GM18526 (cell line): ENCODE measurements at regions not wholly inside any gene's neighbourhood (a gene's known extent, or its start where the extent isn't known, plus 50 kb on each side); places are given as distances from the start of the nearest gene placed in this dataset.

ENCODE experiments used
- POLR2A ChIP-seq: IDR thresholded peaks from 3 replicates; pipeline ENCODE4 v1.6.1; 2011; ENCODE audit not compliant: insufficient read length; ENCODE audit errors: extremely low read depth

- no peak for TF ChIP-seq POLR2A
Measured at GRCh38 chr2:181140414-181140813, 160.0 kb downstream of the UBE2E3 start.

- TF ChIP-seq POLR2A: no peak
Measured at GRCh38 chr2:181140928-181141327, 160.5 kb downstream of the UBE2E3 start.

DNA sequence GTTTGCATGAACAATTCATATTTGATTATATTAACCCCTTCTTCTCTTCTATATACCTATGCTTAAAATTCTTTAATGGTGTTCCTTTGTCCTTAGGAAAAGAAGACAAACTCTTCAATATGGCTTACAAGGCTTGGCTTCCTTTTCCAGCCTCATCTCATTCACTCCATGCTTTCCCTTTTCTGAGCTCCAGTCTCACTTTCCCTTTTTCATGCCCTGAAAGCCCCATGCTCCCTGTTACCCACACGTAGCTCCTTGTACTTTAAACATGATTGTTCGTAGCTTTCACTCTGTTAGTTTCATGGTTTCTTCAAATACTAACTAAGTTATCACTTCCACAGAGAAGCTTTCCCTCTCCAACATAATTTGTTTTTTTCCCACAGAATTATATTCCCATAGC, 161.3 kb downstream of the UBE2E3 start:
- no peak for TF ChIP-seq POLR2A

DNA sequence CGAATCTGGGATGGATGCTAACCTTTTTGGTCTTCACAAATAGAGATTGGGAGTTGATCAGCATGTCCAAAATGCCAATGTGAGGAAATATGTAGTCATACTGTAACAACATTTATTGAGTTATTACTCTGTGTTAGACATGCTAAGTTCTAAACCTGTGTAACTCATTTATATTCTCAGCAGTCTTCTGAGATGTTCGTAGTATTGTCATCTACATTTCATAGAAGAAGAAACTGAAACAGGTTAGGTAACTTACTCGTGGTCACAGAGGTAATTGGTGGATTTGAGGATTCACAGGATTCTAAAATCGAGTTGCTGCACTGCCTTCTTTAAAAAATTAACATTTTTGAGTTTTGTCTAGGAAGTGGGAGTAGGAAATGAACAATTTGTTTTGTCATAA, 162.1 kb downstream of the UBE2E3 start:
- TF ChIP-seq POLR2A: no peak

DNA sequence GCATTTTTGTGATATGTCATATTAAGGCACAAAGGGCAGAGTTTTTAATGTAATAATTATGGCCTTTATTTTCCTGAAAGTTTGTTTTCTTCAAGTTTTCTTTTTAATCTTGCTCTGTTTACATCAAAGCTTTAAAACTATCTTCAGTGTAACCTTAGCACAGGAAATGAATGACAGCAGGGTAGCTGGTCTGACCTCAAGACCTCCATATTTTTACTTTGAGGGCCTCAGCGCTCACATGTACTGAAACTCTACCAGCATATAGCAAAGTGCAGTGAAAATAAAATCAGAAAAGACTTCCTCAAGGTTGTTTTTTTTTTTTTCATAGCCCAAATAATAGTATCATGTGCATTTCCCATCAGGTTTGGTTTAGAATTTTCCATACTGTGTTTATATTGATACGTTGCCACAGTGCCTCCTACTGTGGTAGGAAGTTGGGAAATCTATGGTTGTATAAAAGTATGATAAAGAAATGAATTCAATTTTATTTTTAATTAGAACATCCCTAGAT, 163.4 kb downstream of the UBE2E3 start:
- no peak for TF ChIP-seq POLR2A

DNA sequence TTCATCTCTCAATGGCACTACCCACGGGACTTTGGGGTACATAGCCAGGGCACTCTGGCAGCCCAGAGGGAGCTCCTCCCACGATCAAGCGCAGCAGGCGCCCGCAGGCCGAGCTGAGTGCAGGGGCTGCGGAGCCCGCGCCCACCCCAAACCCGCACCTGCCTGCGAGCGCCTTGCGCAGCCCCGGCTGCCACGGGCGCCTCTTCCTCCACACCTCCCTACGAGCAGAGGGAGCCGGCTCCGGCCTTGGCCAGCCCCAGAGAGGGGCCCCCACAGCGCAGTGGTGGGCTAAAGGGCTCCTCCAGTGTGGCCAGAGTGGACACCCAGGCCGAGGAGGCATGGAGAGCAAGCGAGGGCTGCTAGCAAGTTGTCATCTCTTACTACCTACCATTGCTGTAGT, 165.2 kb downstream of the UBE2E3 start:
- no peak for TF ChIP-seq POLR2A

DNA sequence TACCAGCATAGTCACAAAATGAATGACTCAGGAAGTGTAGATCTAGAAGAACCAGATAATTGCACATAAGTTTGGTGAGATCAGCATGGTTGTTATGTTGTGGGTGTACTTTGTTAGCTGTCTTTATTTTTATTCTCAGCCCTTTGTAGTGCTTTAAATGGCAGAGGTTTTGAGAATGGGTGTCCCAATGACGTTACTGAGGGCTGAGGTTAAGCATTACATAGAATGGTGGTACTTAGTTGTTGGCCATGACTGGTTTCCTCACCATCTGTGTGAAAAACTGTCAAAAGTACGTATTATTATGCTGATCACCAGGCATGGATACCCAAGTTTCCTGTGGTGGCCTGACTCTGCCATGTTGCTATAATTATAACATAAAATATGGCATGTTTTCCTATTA, 165.8 kb downstream of the UBE2E3 start:
- no peak for TF ChIP-seq POLR2A

DNA sequence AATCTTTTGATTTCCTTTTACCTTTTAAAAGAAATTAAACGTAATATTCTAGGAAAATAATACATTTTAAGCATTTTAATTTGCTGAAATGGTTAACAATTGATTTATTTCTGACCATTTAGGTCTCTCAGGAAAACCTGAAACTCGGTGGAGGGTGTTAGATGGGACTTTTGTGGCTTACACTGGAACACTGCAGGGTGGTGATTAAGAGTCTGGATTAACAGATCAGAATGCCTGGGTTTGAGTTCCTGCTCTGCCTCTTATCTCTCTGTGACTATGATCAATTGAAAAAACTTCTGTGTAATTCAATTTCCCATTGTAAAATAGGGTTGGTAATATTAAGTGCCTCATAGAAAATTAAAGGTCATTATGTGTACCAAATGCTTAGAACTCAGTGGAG, 168.7 kb downstream of the UBE2E3 start:
- no peak for TF ChIP-seq POLR2A

DNA sequence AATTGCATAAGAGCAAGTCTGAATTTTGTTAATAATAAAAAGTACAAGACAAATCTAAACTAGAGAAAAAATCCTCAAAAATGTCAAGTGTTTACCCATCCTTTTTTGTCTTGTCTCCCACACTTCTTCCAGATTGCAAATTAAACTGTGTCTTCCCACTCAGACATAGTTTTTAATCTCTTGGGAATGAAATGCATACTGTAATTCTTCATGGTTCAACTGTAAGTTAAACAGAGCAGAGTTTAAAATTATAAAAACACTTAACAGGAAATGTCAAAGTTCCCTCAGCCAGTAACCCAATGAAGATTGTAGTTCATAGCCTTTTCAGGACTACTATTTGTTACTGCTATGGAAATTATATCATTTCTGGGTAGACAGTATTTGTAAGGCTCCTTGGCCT, 171.8 kb downstream of the UBE2E3 start:
- TF ChIP-seq POLR2A: no peak

- no peak for TF ChIP-seq POLR2A
Measured at GRCh38 chr2:181152701-181153100, 172.3 kb downstream of the UBE2E3 start.

- TF ChIP-seq POLR2A: no peak
Measured at GRCh38 chr2:181153886-181154285, 173.5 kb downstream of the UBE2E3 start.

DNA sequence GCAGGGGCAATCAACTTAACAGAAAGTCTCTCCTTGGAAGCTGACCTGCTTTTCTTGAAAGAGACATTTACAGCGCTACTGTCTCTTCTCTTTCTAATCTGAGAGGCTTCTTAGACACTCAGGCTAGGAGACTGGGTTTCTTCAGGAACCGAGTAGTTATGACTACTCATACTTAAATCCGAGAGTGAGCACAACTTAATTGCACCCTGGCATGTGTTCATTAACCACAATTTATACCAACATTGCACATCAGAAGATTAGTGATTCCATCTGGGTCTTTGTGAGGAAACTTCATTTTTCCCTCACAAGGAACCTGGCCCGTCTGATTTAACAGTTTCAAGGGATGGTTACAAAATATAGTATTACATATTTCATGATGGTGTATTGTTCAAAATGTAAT, 176.9 kb downstream of the UBE2E3 start:
- TF ChIP-seq POLR2A: no peak

- no peak for TF ChIP-seq POLR2A
Measured at GRCh38 chr2:181158427-181158826, 178.0 kb downstream of the UBE2E3 start.

GRCh38 chr2:181161615-181162014, 181.2 kb downstream of the UBE2E3 start:
- no peak for TF ChIP-seq POLR2A

- TF ChIP-seq POLR2A: no peak
Measured at GRCh38 chr2:181163139-181163538, 182.7 kb downstream of the UBE2E3 start.

GRCh38 chr2:181163691-181164090, 183.3 kb downstream of the UBE2E3 start:
- TF ChIP-seq POLR2A: no peak

GRCh38 chr2:181164699-181165098, 184.3 kb downstream of the UBE2E3 start:
- no peak for TF ChIP-seq POLR2A
